ENCODE measurements at regions not wholly inside any gene's neighbourhood (a gene's known extent, or its start where the extent isn't known, plus 50 kb on each side); places are given as distances from the start of the nearest gene placed in this dataset.

DNA sequence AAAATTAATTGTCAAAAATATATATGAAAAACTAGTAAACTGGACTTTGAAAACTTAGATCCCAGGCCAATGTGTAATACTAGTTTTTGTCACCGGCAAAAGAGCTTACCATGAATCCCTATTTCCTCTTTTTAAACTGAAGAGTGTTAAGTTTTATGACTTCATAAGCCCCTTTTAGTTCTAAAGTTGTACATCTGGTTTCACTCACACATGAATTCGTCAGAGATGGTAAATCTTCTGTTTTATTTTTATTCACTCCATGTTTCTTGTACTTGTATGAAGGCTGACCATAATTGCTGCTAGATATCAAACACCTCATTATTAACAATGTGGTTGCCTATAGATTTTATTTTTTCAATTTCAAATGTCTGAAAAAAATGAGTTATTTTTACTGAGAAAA, 827.9 kb downstream of the PCDH7 start:
- intact Hi-C loops (cut with DNase I) = no loop called here
- DNase-seq = no peak

DNA sequence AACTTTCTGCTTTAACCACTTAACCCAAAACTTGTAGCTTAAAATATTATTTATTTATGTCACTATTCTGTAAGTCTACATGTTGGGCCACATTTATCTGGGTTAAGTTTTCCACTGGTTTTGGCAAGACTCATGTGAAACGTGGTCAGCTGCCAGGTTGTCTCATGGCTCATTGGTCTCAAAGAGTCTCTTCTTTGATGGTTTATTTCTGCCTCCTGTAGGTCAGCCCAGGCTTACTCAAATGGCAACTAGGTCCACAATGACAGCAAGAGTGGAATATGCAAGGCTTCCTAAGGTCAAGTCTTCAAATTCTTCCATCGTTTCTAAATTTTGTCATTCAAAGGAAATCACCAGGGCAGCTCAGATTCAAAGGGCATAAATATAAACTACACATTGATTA, 828.7 kb downstream of the PCDH7 start:
- no peak for DNase-seq
- intact Hi-C loops (cut with DNase I) = no loop called here

DNA sequence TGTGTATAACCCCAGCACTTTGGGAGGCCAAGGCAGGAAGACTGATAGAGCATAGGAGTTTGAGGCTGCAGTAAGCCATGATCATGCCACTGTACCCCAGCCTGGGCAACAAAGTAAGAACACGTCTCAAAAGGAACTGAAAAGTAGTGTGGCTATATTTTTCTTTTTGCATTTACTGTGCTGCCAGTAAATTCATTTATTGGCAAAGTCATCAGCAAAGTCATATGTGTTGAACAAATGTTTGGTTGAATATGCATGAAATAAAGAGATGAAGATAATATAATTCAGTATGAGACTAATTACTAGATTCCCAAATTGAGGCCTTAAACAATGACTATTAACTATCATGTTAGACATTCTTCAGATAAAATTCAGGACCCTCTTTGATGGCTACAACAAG, 829.1 kb downstream of the PCDH7 start:
- intact Hi-C loops (cut with DNase I) = no loop called here

DNA sequence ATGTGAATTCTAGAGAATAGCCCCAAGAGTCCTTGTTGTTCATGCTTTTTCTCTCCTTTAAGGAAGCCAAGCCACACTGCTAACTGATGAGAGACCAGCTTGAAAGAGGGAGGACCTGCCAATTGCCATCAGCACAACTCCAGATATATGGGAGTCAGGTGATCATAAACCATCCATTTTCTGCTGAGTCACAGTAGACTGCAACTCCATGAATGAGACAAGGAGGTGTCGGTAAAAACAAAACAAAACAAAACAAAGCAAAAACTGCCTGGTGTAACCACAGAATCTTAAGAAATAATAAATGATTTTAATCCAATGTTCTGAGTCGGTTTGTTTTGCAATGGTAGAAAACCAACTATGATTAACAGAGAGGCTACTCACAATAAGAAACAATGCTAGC, 837.3 kb downstream of the PCDH7 start:
- intact Hi-C loops (cut with DNase I) = no loop called here
- DNase-seq = no peak

More for the DNA sequence above, 829.1 kb downstream of the PCDH7 start:
- no peak for DNase-seq

DNA sequence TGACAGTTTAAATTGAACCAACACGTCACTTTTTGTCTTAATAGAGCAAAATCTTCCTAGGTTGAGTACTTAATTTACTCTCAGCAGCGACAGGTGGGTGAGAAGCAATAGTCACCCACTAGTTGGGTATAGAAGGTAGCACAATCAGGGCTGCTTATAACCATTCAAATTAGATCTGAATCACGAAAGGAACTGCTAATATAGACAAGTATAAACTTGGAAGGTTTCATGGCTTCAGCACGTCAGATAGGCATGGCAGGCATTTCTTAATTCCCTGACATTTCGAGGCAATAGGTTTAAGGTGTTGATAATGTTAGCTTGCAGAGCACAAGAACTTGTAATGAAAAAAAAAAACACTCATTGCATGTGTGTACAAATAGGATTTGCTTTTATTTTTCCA, 853.4 kb downstream of the PCDH7 start:
- intact Hi-C loops (cut with DNase I) = no loop called here
- DNase-seq = no peak

DNA sequence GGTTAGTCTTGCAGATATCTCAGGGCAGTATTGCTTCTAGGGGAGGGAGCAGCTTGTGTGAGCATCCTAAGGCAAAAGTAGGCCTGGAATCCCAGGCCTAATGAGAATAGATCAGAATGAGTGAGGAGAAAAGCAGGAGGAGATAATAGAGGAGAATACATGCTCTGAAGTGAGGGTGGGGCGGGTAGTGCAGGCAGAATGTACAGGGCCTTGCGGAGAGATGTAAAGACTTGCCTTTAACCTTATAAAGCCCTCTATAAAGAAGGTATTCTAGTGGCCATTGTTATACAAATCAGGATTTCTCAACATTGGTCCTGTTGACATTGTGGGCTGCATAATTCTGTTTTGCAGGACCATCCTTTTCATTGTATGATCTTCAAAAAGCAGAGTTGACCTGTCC, 855.3 kb downstream of the PCDH7 start:
- intact Hi-C loops (cut with DNase I) = no loop called here

DNA sequence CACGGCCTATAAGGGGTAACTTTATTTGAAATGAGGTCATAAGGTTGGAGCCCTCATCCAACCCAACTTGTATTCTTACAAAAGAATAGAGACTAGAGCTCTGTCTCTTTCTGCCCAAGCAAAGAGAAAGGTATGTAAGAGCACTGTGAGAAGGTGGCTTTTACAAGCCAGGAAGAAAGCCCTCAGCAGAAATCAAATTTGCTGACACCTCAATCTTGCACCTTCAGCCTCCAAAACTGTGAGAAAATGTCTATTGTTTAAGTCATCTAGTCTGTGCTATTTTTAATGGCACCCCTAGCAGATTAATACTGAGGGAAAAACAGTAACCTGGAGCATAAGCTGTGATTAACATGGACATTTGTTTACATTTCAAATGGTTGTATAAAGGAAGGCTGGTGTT, 860.7 kb downstream of the PCDH7 start:
- intact Hi-C loops (cut with DNase I) = no loop called here
- DNase-seq = no peak

More for the DNA sequence above, 855.3 kb downstream of the PCDH7 start:
- DNase-seq = no peak

DNA sequence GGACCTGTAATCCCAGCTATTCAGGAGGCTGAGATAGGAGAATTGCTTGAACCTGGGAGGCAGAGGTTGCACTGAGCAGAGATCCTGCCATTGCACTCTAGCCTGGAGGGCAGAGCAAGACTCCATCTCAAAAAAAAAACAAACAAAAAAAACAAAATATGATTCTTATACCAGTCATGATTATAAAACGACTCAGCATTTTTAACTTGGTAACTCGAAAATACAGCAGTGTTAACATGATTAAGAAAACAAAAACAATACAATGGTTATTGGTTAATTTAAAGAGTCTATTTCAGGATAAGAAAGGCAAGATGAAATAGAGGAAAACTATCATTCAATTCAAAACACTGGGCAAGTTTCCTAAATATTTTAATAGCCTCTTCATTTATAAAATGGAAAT, 865.3 kb downstream of the PCDH7 start:
- intact Hi-C loops (cut with DNase I) = no loop called here
- DNase-seq = no peak

DNA sequence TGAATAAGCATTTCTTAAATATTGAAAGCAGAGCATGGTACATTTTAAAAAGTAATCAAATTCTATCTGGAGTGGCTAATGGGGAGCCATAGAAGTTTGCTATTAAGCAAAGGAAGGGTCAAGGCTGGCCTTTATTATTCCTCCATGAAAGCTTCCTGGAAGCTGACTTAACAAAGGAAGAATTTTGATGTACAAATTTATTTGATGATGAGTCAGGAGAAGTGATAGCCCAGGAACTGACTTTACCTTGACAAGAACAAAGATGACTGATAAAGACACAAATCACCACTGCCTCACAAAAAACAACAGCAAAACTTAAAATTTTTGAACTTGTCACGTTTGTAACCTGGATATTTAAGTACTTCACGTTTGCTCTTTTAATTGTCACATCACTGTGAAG, 872.1 kb downstream of the PCDH7 start:
- intact Hi-C loops (cut with DNase I) = no loop called here

DNA sequence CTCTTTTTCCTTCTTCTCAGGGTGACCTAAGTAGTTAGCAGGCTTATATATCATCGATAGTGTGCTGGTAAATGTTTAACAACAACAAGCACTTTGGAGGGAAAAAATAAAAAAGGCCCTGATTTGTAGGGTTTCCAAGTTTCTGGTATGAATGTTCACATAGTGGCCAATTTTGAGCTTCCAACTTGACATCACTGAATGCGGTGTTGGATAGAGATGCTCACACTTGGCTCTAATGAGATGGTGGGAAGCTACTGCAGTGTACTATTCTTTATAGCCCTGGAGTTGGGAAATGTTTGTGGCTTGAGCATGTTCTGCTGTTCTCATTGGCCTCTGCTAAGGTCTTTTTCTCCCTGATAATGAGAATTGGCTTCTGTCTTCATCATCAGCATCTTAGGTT, 875.3 kb downstream of the PCDH7 start:
- intact Hi-C loops (cut with DNase I) = no loop called here
- DNase-seq = no peak

More for the DNA sequence above, 872.1 kb downstream of the PCDH7 start:
- no peak for DNase-seq

DNA sequence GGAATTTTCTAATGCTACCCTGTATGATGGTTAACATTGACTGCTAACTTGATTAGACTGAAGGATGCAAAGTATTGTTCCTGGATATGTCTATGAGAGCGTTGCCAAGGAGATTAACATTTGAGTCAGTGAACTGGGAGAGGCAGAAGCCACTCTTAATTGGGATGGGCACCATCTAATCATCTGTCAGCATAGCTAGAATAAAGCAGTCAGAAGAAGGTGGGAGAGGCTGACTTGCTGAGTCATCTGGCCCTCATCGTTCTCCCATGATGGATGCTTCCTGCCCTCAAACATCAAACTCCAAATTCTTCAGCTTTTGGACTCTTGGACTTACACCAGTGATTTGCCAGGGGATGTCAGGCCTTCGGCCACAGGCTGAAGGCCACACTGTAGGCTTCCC, 878.5 kb downstream of the PCDH7 start:
- DNase-seq = no peak
- intact Hi-C loops (cut with DNase I) = no loop called here

DNA sequence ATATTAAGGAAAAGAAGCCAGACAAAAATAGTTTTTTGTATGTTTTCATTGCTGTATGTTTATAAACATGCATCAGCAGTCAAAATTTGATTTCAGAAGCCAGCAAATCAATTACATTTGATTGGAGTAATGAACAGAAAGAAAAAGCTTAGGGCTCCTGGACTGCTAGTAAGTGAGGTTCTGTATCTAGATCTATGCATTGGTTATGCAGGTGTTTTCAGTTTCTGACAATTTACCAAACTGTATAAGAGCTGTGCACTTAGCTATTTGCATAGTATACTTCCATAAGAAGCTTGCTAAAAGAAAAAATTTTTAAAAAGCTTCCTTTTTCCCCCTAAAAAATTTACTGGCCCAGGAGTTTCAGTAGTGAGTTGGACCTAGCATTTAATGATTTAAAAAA, 881.6 kb downstream of the PCDH7 start:
- intact Hi-C loops (cut with DNase I) = no loop called here
- DNase-seq = no peak

DNA sequence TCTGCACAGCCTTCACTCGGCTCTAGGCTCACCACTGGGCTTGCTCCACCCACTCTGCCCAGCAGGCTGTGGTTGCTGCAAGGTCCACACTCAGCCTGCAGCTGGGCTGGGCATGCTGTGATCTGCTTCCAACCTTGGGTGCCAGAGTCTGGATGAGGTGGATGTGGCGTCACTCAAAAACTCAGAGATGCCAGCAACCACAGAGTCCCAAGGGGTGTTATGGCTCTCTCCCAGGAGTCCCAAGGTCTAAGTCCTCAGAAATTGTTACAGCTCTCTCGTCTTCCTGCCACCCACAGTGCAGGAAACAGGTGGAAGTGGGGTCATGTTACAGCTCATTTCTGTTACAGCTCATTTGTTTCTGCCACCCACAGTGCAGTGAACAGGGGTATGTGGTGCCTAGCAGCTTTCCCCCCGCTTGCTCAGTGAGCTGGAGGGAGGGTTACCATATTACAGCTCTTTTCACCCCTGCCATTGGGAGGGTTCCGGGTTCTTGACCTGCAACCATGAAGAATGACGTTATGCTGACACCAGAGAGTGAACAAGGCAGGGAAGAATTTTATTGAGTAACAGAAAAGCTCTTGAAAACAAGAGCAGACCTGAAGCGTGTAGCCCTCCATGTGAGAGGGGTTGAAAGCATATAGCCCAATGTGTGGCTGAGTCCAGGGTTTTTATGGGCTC, 893.9 kb downstream of the PCDH7 start:
- peak in 2 of 10 donors; percentile 59 to 66 for DNase-seq
- intact Hi-C loops (cut with DNase I) = no loop called here

DNA sequence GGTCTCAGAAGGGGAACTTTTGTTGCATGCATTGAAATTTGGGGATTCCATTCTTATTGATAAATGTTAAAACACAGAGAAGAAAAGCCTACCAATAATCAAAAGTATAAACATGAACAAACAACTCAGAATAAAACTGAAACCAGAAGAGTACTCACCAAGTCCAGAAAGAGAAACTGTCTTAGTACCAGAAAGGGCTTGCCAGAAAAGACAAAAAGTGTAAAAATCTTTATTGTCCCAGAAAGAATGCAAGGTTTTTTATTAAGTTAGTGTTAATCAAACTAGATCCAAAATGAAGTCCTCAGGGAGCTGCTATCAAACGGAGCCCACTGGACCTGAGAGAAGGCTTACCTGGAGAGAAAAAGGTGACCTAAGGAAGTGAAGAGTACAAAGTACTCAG, 897.5 kb downstream of the PCDH7 start:
- no peak for DNase-seq
- intact Hi-C loops (cut with DNase I) = no loop called here

DNA sequence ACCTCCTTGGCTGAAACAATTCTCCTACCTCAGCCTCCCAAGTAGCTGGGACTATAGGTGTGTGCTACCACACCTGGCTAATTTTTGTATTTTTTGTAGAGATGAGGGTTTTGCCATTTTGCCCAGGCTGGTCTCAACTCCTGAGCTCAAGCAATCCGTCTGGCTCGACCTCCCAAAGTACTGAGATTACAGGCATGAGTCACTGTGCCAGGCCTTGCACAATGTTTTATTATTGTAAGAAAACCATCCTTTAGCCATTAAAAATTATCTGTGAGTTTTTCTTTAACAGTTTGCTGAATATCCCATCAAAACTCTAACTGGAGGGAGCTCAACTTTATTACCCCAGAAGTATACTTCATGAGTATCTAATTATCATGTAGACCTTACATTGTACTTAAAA, 900.3 kb downstream of the PCDH7 start:
- no peak for DNase-seq

DNA sequence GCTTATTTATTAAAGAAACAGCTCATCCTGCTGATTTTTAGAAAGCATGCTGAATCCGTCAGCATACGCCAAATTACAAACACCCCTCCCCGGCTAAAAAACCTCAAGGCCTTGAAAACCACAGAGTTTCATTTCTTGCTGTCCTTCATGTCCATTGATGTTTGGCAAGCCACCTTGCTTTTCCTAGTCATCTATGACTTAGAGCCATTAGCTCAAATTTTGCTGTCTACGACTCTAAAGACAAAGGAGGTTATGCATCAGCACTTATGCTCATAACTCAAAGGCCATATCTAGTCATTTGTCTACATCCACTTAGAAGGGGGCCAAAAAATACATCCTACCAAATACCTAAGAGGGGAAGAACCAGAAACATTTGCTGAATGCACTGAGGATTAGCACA, 925.1 kb downstream of the PCDH7 start:
- no peak for DNase-seq
- intact Hi-C loops (cut with DNase I) = no loop called here

More for the DNA sequence above, 900.3 kb downstream of the PCDH7 start:
- intact Hi-C loops (cut with DNase I) = no loop called here

DNA sequence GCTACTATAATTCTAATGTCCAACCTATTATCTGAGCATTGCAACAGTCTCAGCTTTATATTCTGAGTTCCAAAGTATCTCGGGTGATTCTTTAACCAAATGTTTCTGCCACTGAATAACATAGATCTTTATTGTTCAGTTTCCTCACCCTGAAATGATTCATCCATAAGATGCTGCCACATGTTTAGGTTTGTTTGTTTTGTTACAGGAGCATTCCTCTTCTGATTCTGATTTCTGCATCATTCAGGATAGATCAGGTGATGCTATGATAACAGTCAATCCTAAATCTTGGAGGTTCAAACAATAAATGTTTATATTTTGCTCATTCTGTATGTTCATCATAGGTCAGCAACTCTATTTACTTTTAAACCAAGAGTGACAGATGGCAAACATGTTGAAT, 927.6 kb downstream of the PCDH7 start:
- DNase-seq = no peak
- intact Hi-C loops (cut with DNase I) = no loop called here

DNA sequence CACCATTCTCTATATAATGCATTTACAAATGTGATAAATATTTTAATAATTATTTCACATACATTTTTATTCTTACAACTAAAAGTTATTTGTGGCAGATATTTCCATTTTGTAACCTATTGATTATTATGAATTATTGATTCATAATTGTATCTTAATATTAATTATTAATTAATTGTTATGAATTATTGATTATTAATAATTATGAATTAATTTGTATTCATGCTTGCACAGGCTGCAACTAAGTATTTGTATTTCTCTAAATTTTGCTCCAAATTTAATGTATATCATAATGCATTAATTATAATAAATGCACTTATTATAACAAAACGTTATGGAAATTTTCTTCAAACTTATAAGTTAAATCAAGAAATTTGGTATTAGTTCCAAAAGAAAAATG, 929.7 kb downstream of the PCDH7 start:
- intact Hi-C loops (cut with DNase I) = no loop called here
- DNase-seq = no peak

DNA sequence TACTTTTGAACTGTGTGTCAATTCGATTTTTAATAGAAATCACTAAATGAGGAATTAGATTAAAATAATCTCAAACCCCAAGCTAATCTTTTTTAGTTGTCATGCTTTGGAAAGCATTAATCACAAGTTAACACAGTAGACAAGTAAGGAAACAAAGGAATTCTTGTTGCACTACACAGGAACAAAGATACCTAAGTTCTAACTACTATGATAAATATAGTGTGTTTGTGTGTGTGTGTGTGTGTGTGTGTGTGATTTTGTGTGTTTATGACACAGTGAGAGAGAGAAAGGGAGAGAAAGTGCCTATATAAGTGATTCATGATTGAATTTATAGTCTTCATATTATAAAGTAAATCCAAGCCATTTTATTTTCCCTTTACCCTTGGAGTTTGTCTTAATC, 931.4 kb downstream of the PCDH7 start:
- DNase-seq = no peak
- intact Hi-C loops (cut with DNase I) = no loop called here

DNA sequence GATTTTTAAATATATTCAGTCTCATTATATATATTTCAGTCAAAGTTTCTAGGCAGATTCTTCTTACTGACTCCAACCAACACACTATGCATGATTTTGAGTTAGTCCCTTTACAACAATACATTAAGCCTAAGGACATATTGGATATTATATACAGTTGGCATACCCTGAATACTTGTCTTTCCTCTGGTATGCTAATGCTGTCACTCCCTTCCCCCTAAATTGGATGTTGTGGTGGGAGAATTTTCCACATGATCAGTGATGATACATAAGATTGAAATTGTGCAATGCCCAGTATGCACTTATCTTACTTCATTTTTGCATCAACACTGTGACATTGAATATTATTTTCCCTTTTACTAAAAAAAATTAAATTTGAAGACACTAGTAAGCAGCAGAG, 935.2 kb downstream of the PCDH7 start:
- intact Hi-C loops (cut with DNase I) = no loop called here
- no peak for DNase-seq

DNA sequence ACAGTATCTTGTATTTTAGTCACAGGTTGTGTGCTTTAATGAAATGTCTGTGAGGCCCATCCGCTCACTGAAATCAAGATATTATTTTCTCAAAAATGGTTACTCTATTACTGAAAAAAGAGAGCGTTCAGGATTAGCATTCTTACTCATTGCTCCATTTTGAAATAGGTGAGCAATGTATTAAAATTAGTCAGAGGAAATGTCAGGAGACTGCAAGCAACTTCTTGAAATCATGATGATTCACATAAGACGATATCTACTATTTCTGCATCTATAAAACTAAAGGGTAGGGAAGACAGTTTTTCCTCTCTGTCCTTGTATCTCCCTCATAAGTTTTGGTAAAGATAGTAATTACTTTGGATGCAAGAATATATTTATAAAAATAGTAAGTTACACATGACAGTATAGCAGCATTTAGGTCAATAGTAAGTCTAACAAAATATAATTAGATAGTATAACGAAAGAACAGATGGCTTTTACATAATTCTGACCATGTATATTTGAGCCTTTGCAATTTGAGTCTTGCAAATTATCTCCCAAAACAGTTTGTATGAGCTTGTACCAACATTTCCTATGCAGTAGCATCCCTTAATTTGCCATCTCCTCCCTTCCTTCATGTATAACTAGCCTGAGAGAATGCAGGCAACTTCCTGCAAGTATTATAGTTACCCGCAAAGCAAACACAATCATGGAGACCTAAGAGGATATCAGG, 937.8 kb downstream of the PCDH7 start:
- intact Hi-C loops (cut with DNase I) = no loop called here
- DNase-seq = no peak

DNA sequence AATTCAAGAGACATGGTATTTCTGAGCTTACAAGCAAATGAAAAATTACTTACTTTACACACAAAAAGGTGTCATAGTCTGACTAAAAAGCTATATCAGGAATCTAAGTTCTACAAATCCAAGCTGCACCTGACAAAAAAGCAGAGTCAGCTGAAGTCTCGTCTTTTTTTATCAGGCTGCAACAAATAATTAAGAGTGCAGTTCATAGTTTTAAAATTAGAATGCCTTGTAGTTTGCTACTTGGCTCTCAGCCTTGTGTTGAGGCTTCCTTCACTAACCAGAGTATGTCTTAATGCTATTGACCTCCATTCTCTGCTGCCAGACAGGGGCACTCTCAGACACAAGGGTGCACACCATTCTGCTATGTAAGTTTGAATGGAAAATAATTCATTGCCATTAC, 940.7 kb downstream of the PCDH7 start:
- DNase-seq = no peak
- intact Hi-C loops (cut with DNase I) = no loop called here

DNA sequence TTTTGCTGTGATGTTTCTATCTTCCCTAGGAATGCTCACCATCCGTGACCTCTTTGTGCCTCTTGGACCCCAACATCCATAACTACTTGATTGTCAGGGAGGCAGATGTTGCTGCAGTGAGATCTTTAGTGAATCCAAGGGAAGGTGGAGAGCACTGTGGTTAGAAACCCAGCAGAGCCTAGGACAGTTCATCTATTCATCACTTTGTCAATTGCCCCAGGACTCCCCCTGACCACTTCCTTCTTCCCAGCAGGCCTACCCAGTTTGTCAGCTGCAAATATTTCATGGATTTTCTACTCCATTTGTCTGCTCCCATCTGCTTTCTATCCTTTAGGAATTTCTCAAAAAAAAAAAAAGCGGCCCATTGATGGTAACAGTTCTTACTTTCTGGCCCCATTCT, 942.8 kb downstream of the PCDH7 start:
- intact Hi-C loops (cut with DNase I) = no loop called here
- no peak for DNase-seq
